ENCODE measurements at regions not wholly inside any gene's neighbourhood (a gene's known extent, or its start where the extent isn't known, plus 50 kb on each side); places are given as distances from the start of the nearest gene placed in this dataset.

- peak; percentile 7 for DNase-seq
These were observed 383.5 kb upstream of the VWC2 start for GRCh38 chr7:49389871-49390479.

- DNase-seq, result no peak
These were observed 377.2 kb upstream of the VWC2 start for GRCh38 chr7:49396229-49396628.

GRCh38 chr7:49397750-49398149, 375.7 kb upstream of the VWC2 start:
- DNase-seq, result peak; percentile 61

- no peak for DNase-seq
These were observed 375.2 kb upstream of the VWC2 start for GRCh38 chr7:49398236-49398635.

GRCh38 chr7:49398746-49399145, 374.7 kb upstream of the VWC2 start:
- no peak for DNase-seq

GRCh38 chr7:49400891-49401550, 372.4 kb upstream of the VWC2 start:
- DNase-seq, result no peak

GRCh38 chr7:49403844-49404243, 369.6 kb upstream of the VWC2 start:
- DNase-seq, result no peak

GRCh38 chr7:49407205-49407604, 366.2 kb upstream of the VWC2 start:
- DNase-seq, result no peak

- no peak for DNase-seq
These were observed 356.4 kb upstream of the VWC2 start for GRCh38 chr7:49417034-49417433.

GRCh38 chr7:49418963-49419362, 354.5 kb upstream of the VWC2 start:
- no peak for DNase-seq

- DNase-seq, result no peak
These were observed 350.9 kb upstream of the VWC2 start for GRCh38 chr7:49422564-49422963.

GRCh38 chr7:49424109-49424508, 349.3 kb upstream of the VWC2 start:
- no peak for DNase-seq

- DNase-seq, result no peak
These were observed 348.1 kb upstream of the VWC2 start for GRCh38 chr7:49425277-49425818.

GRCh38 chr7:49432254-49432653, 341.2 kb upstream of the VWC2 start:
- no peak for DNase-seq

- peak; percentile 80 for DNase-seq
These were observed 339.6 kb upstream of the VWC2 start for GRCh38 chr7:49433794-49434193.

GRCh38 chr7:49434846-49435245, 338.6 kb upstream of the VWC2 start:
- DNase-seq, result no peak

GRCh38 chr7:49438281-49438680, 335.2 kb upstream of the VWC2 start:
- DNase-seq, result no peak

- peak; percentile 6 for DNase-seq
These were observed 329.9 kb upstream of the VWC2 start for GRCh38 chr7:49443515-49443914.

- DNase-seq, result no peak
These were observed 320.0 kb upstream of the VWC2 start for GRCh38 chr7:49453486-49453885.

GRCh38 chr7:49479441-49479840, 294.0 kb upstream of the VWC2 start:
- DNase-seq, result no peak

- DNase-seq, result no peak
These were observed 293.4 kb upstream of the VWC2 start for GRCh38 chr7:49479936-49480544.

GRCh38 chr7:49481075-49481474, 292.4 kb upstream of the VWC2 start:
- DNase-seq, result no peak

GRCh38 chr7:49483142-49483541, 290.3 kb upstream of the VWC2 start:
- no peak for DNase-seq

Data from MV-4-11 (cell line).